Body of pancreas (tissue), 4 donors: ENCODE measurements at regions not wholly inside any gene's neighbourhood (a gene's known extent, or its start where the extent isn't known, plus 50 kb on each side); places are given as distances from the start of the nearest gene placed in this dataset.

Experiments
- CTCF ChIP-seq, 7 experiments: fragments of 450-650 bp in 4 of 7; fragments of 200-600 bp in 3 of 7; sonication (generic) in 3 of 7; IDR thresholded peaks; one replicate each; pipeline ENCODE4 v1.5.1; 2016 to 2019; ENCODE audit warnings: antibody characterized with exemption in 7 of 7
- POLR2A ChIP-seq, 3 donors: fragments of 450-650 bp; IDR thresholded peaks; one replicate each; pipeline ENCODE4 v1.6.1; 2016; ENCODE audit warnings: antibody characterized with exemption in 3 of 3, mild to moderate bottlenecking in 2 of 3

GRCh38 chr15:92226020-92226612, 167.6 kb upstream of the ST8SIA2 start:
- TF ChIP-seq CTCF (IDR thresholded peaks at IDR 0.05) = peak in 6 of 7 experiments; percentile 30 to 56 (median 40)
- TF ChIP-seq POLR2A (IDR thresholded peaks at IDR 0.05) = no peak
